ENCODE measurements at regions not wholly inside any gene's neighbourhood (a gene's known extent, or its start where the extent isn't known, plus 50 kb on each side); places are given as distances from the start of the nearest gene placed in this dataset.
A peak's percentile ranks its signal among the peaks of the same experiment; 100 is the strongest.

DNA sequence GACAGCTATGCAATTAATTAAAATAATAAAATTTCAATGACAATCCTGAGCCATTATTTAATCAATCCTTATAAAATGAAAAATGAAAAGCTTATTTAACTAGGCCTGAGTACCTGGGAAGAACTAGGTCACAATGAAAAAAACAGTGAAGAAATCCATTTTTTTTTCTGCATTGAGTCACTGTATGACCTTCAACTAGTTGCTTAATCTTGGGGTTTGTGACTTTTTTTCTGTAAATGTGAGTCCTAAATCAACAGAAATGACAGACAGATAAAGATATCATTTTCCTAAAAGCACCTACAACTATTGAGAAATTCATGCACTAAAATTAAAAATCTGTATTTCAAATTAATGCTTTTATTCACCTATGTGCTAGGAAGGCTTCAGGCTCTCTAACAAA is 96.8 kb downstream of the TMEM26 start:
- DNase-seq = no peak

- no peak for DNase-seq
These were observed 98.0 kb downstream of the TMEM26 start for GRCh38 chr10:61355211-61355610.

DNA sequence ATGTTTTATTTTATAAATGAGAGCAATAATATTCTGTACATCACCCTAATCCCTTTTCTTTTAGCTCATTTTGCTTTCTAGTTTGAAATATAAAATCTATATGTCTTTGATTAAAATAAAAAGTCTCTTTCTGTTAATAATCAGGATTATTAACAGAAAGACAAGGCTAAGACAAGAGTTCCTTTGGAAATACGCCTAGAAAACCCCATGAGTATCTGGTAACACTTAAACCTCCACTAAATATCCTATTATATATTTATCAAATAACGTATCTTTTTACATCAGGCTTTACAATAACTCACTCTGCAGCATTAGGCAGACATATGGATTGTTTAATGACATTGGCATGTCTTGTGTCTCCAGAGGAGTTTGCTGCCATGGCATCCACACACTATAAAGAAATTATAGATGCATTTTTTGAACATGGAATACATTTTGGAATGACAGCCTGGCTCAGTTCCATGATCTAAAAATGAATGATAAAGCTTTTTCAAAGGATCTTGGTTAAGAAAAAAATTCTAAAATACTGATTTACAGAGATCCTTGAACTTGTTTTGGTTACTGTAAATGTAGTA is 98.7 kb downstream of the TMEM26 start:
- DNase-seq = no peak

GRCh38 chr10:61350794-61351193 is 102.4 kb downstream of the TMEM26 start:
- DNase-seq = no peak

DNA sequence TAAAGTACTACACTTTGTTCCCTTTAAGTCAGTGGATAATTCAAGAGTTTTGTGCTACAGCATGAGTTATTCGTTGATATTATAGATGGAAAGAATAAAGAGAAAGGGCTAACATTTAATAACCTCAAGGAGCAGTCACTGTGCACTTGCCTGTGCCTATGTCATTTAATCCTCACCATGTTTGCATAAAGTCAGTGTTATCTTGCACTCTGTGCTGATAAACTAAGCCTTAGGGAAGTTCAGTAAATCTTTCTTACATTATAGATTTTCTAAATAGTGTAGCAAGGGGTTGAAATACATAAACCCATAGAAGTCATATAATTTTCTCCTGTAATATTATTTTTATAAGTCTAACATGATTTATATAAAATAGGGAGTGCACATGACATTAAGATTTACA is 103.1 kb downstream of the TMEM26 start:
- DNase-seq = no peak

DNA sequence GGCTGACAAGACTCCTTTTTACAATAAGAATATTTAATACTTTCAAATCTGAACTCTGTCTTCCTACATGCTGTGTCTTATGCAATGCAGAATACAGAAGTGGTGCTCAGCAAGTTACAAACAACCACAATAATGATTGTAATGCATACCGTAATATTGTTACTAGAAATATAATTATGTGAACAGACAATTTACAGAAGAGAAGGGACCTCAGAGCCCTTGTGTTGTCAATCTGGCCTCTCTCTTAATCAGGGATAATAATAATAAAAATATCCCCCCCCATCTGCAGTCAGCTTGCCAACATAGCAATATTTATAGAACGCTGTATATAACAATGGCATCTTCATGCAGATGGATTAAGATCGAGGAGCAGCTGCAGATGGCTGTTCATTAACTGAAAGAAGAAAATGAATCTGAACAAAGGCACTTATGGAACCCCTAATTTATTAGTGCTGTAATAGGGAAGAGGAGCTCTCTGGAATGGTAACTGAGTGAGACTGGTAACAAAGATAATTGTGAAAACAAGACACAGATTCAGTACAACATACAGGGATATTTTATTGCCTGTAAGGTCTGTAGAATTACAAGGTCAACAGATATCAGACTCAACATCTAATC is 106.3 kb downstream of the TMEM26 start:
- peak; percentile 50 for DNase-seq

- DNase-seq = no peak
These were observed 109.4 kb downstream of the TMEM26 start for GRCh38 chr10:61343796-61344195.

GRCh38 chr10:61342858-61343572 is 110.2 kb downstream of the TMEM26 start:
- DNase-seq = no peak

DNA sequence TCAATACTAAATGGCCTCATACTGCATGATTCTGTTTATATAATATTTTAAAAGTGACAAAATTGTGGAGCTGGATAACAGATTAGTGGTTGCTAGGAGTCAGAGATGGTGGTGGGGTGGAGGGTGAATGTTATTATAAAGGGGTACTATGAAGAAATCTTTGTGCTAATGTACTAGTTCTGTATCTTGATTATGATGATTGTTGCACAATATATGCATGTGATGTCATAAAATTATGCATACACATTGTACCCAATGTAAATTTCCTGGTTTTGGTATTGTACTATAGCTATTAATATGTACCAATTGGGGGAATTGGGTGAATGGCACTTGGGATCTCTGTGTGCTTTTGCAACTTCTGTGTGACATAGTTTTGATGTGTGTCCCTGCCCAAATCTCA is 112.2 kb downstream of the TMEM26 start:
- DNase-seq = no peak

DNA sequence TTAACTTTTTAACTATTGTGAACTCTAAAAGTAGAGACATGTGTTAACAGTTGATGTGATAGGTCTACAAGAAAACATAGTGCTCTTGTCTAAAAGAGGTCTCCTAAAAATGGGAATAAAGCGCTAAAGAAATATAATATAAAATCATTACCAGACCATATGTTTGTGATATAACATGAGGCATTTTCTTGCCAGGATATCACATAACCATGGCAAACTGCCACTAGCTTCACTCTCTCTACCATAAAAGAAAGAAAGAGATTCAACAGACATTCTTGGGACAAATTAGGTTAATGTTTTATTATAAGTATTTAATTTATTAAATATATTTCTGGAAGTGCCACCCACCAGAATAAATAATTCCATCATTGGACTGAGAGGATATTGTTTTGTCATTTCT is 115.0 kb downstream of the TMEM26 start:
- DNase-seq = no peak

- DNase-seq = no peak
These were observed 115.4 kb downstream of the TMEM26 start for GRCh38 chr10:61337741-61338140.

- no peak for DNase-seq
These were observed 116.3 kb downstream of the TMEM26 start for GRCh38 chr10:61336831-61337230.

- no peak for DNase-seq
These were observed 117.8 kb downstream of the TMEM26 start for GRCh38 chr10:61335359-61335758.

GRCh38 chr10:61332581-61332980 is 120.6 kb downstream of the TMEM26 start:
- no peak for DNase-seq

GRCh38 chr10:61330669-61331068 is 122.5 kb downstream of the TMEM26 start:
- no peak for DNase-seq

DNA sequence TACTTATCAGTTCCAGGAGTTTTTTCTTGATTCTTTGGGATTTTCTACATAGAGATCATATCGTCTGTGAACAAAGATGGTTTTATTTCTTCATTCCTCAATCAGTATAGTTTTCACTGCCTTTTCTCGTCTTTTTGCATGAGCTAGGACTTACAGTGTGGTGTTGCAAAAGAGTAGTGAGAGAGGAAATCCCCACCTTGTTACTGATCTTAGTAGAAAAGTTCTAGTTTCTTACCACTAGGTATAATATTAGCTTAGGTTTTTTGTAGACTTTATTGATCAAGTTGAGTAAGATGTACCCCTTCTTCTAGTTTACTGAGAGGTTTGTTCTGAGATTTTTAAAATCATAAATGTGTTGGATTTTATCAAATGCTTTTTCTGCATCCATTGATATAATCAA is 123.3 kb downstream of the TMEM26 start:
- DNase-seq = no peak

GRCh38 chr10:61325223-61325960 is 127.8 kb downstream of the TMEM26 start:
- DNase-seq = no peak

DNA sequence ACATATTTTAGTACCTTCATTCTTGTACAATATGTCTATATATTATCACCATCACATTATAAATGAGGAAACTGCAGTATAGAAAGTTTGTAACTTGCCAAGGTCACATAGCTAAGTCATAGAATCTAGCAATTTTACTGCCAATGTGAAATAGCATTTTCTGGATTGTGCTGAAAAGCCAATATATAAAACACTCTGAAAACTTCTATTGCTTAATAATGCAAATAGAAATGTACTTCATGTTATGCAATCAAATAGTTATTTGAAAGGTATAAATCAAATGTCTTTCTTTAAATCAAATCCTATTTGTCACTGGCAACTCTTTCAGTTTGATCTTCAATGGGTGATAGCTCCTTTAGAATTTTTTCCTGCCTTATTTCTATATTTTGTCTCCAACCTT is 129.5 kb downstream of the TMEM26 start:
- no peak for DNase-seq

- peak; percentile 21 for DNase-seq
These were observed 131.9 kb downstream of the TMEM26 start for GRCh38 chr10:61321041-61321857.

- DNase-seq = no peak
These were observed 133.0 kb downstream of the TMEM26 start for GRCh38 chr10:61320257-61320587.

DNA sequence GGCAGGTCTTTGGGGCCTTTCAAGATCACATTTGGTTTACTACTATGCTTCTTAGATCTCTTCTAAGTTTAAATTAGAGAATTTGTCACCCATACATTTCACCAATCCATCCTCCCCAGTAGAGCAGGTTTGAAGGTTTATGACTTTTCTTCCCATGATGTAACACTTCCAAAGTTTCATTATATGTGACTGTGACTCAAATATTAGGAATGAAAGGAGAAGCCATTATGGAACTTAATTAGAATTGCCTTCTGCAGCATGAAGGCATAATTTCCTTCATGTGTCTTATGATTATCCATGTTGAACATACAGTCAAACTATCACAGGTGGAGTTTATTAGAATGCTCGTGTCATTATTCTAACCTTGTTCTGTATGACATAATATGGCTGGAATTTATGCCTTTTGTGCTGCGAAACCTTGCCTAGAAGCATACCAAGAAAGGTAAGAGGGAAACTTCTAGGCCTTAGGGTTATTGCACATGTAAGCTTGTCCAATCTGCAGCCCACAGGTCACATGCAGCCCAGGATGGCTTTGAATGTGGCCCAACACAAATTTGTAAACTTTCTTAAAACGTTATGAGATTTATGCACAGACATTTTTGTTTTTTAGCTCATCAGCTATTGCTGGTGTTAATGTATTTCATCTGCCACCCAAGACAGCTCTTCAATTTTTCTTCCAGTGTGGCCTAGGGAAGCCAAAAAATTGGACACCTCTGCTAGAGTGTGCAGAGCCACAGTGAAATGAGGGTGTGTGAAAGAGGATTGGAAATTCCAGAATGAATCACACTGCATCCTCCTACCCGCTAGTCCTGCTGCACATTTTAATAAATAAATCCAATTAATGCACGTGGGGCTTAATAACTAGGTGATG is 133.6 kb downstream of the TMEM26 start:
- no peak for DNase-seq

DNA sequence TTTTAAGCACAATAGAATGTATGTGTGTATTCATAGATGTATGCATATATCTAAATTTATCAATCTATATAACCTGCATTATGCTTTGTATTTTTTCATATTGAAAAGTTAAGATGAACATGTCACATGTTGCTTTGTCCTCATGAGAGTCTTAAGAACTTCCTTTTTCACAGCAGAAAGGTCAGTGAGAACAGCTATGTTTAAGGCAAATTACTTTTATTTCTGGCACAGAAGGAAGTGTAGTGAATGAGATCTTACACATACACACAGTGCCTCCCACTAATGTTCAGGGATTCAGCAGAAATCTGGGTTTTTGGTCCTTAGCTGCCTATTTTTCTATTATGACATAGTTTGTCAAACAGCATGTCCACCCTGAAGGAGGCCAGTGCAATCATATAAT is 134.8 kb downstream of the TMEM26 start:
- DNase-seq = no peak

Measured in retina (tissue), 1 donor.